GM10248 (cell line): ENCODE measurements at regions not wholly inside any gene's neighbourhood (a gene's known extent, or its start where the extent isn't known, plus 50 kb on each side); places are given as distances from the start of the nearest gene placed in this dataset.

Source experiments
- CTCF ChIA-PET: fragments of 300-600 bp; sonication (Branson Sonifier 250); formaldehyde crosslinking; extraction: SDS; loops from one replicate; lab custom pipeline; 2021; ENCODE audit warnings: antibody characterized with exemption; lab: Yijun Ruan, JAX
- POLR2A ChIA-PET: fragments of 350-650 bp; sonication (Branson Sonifier 250); formaldehyde crosslinking; extraction: SDS; loops from one replicate; lab custom pipeline; 2020; ENCODE audit warnings: antibody characterized with exemption; lab: Yijun Ruan, JAX
- DNase-seq: peaks from one replicate; pipeline ENCODE4 v3.0.0; 2012; ENCODE audit errors: extremely low spot score
- CTCF ChIP-seq: IDR thresholded peaks from 2 replicates; pipeline ENCODE4 v1.5.1; 2012; ENCODE audit warnings: mild to moderate bottlenecking, low read depth; ENCODE audit errors: extremely low read depth, missing control alignments, control extremely low read depth

GRCh38 chr5:53355931-53356330 lies 124.5 kb upstream of the FST start:
- no peak for DNase-seq
- ChIA-PET CTCF (interaction anchor here (1.2 kb wide), 1 partner anchor 11 kb away, joined by 4 read pairs; no protein-coding TSS in a partner anchor), POLR2A (no interaction called here)
- no peak for TF ChIP-seq CTCF

- DNase-seq: no peak
- POLR2A ChIA-PET: no interaction called here
- CTCF ChIA-PET: no interaction called here
- TF ChIP-seq CTCF: no peak
Observed at GRCh38 chr5:53357439-53357838, 123.0 kb upstream of the FST start.

GRCh38 chr5:53358794-53359193 lies 121.6 kb upstream of the FST start:
- no peak for DNase-seq
- no peak for TF ChIP-seq CTCF
- ChIA-PET CTCF (no interaction called here), POLR2A (no interaction called here)

GRCh38 chr5:53359916-53360517 lies 120.4 kb upstream of the FST start:
- ChIA-PET POLR2A (no interaction called here), CTCF (no interaction called here)
- TF ChIP-seq CTCF: no peak
- no peak for DNase-seq

GRCh38 chr5:53360811-53361210 lies 119.6 kb upstream of the FST start:
- CTCF ChIA-PET: no interaction called here

GRCh38 chr5:53361708-53362107 lies 118.7 kb upstream of the FST start:
- ChIA-PET POLR2A (no interaction called here), CTCF (no interaction called here)
- DNase-seq: no peak
- no peak for TF ChIP-seq CTCF

More at GRCh38 chr5:53360811-53361210, 119.6 kb upstream of the FST start:
- POLR2A ChIA-PET: no interaction called here
- TF ChIP-seq CTCF: no peak
- no peak for DNase-seq
